Neural crest cell (in vitro differentiated cells): ENCODE measurements at regions not wholly inside any gene's neighbourhood (a gene's known extent, or its start where the extent isn't known, plus 50 kb on each side); places are given as distances from the start of the nearest gene placed in this dataset.

Source experiments
- DNase-seq: peaks from one replicate; pipeline ENCODE4 v3.0.0; 2021; ENCODE audit warnings: low read depth, mixed read lengths, low spot score
- H3K27ac Mint-ChIP-seq: one replicate; pipeline ENCODE4 v1.8.0; 2021; ENCODE audit warnings: mild to moderate bottlenecking, mixed read lengths; ENCODE audit not compliant: unreplicated experiment
- H3K27me3 Mint-ChIP-seq: 2 replicates; pipeline ENCODE4 v1.8.0; 2021; ENCODE audit warnings: low read depth, mild to moderate bottlenecking, mixed read lengths
- H3K36me3 Mint-ChIP-seq: 2 replicates; pipeline ENCODE4 v1.8.0; 2021; ENCODE audit warnings: low read depth, mild to moderate bottlenecking, mixed read lengths
- H3K4me1 Mint-ChIP-seq: 2 replicates; pipeline ENCODE4 v1.8.0; 2021; ENCODE audit warnings: mixed read lengths
- H3K4me3 Mint-ChIP-seq: one replicate; pipeline ENCODE4 v1.8.0; 2021; ENCODE audit warnings: mild to moderate bottlenecking, mixed read lengths
- H3K9me3 Mint-ChIP-seq: 2 replicates; pipeline ENCODE4 v1.8.0; 2021; ENCODE audit warnings: mixed read lengths
- TF ChIP-seq, protein P1 (sequence below): fragments of 200-600 bp; sonication (generic); conservative IDR thresholded peaks from 2 replicates; pipeline ENCODE4 v1.5.0; 2021; ENCODE audit warnings: antibody characterized with exemption, mild to moderate bottlenecking

DNA sequence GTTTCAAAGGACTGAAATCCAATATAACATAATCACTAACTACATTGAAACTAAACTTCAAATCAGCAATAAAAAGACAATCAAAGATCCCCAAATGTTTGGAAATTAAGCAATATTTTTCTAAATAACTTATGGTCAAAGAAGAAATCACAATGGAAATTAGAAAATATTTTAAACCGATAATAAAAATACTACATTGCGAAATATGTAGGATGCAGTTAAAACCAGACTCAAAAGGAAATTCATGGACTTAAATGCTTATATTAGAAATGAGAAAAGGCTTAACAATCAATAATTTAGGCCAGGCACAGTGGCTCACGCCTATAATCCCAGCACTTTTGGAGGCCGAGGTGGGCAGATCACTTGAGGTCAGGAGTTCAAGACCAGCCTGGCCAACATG lies 79.0 kb upstream of the HAAO start:
- H3K4me1 Mint-ChIP-seq = no peaks in the 10 kb centered on the region
- TF ChIP-seq, protein P1, sequence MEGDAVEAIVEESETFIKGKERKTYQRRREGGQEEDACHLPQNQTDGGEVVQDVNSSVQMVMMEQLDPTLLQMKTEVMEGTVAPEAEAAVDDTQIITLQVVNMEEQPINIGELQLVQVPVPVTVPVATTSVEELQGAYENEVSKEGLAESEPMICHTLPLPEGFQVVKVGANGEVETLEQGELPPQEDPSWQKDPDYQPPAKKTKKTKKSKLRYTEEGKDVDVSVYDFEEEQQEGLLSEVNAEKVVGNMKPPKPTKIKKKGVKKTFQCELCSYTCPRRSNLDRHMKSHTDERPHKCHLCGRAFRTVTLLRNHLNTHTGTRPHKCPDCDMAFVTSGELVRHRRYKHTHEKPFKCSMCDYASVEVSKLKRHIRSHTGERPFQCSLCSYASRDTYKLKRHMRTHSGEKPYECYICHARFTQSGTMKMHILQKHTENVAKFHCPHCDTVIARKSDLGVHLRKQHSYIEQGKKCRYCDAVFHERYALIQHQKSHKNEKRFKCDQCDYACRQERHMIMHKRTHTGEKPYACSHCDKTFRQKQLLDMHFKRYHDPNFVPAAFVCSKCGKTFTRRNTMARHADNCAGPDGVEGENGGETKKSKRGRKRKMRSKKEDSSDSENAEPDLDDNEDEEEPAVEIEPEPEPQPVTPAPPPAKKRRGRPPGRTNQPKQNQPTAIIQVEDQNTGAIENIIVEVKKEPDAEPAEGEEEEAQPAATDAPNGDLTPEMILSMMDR = no peak
- DNase-seq = no peak
- no peak overlapping the region for H3K4me3 Mint-ChIP-seq
- no peaks in the 10 kb centered on the region for H3K27me3 Mint-ChIP-seq
- no peak overlapping the region for H3K27ac Mint-ChIP-seq
- H3K36me3 Mint-ChIP-seq = peaks cover 6% of the 10 kb centered on the region
- peaks cover 9% of the 10 kb centered on the region for H3K9me3 Mint-ChIP-seq

DNA sequence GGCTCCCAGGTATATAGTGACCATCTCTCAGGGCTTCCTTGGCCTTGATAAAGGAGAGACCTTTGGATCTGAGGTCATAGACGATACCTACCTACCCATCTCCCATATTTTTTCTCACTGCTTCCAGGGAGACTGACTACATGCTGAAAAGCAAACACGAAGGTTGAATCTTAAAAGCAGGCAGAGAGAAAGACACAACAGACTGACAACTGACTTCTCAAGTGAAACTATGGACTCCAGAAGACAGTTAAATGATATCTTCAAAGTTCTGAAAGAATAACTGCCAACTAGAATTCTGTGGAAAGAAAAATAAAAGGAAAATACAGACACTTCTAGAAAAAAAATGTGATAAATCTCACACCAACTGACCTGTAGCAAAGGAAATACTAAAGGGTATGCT lies 76.5 kb upstream of the HAAO start:
- peaks cover 9% of the 10 kb centered on the region for H3K9me3 Mint-ChIP-seq
- no peaks in the 10 kb centered on the region for H3K4me1 Mint-ChIP-seq
- TF ChIP-seq, protein P1 = no peak
- H3K27me3 Mint-ChIP-seq = no peaks in the 10 kb centered on the region
- H3K4me3 Mint-ChIP-seq = no peak overlapping the region
- H3K27ac Mint-ChIP-seq = no peak overlapping the region
- DNase-seq = no peak
- H3K36me3 Mint-ChIP-seq = peaks cover 6% of the 10 kb centered on the region

DNA sequence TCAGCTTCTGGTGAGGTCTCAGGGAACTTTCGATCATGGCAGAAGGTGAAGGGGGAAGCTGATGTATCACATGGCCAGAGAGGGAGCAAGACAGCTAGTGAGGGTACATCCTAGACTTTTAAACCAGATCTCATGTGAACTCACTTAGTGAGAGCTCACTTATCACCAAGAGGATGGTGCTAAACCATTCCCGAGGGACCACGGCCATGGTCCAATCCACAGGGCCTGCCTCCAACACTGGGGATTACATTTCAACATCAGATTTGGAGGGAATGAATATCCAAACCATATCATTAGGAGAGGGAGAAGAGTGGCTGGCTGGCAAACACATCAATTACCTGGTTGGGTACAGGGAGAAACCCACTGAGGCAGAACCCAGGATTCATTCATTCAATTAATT lies 75.7 kb upstream of the HAAO start:
- TF ChIP-seq, protein P1 = no peak
- Mint-ChIP-seq H3K4me3 (no peak overlapping the region), H3K4me1 (no peaks in the 10 kb centered on the region), H3K27ac (no peak overlapping the region), H3K27me3 (no peaks in the 10 kb centered on the region), H3K36me3 (peaks cover 6% of the 10 kb centered on the region), H3K9me3 (peaks cover 9% of the 10 kb centered on the region)
- DNase-seq = no peak

DNA sequence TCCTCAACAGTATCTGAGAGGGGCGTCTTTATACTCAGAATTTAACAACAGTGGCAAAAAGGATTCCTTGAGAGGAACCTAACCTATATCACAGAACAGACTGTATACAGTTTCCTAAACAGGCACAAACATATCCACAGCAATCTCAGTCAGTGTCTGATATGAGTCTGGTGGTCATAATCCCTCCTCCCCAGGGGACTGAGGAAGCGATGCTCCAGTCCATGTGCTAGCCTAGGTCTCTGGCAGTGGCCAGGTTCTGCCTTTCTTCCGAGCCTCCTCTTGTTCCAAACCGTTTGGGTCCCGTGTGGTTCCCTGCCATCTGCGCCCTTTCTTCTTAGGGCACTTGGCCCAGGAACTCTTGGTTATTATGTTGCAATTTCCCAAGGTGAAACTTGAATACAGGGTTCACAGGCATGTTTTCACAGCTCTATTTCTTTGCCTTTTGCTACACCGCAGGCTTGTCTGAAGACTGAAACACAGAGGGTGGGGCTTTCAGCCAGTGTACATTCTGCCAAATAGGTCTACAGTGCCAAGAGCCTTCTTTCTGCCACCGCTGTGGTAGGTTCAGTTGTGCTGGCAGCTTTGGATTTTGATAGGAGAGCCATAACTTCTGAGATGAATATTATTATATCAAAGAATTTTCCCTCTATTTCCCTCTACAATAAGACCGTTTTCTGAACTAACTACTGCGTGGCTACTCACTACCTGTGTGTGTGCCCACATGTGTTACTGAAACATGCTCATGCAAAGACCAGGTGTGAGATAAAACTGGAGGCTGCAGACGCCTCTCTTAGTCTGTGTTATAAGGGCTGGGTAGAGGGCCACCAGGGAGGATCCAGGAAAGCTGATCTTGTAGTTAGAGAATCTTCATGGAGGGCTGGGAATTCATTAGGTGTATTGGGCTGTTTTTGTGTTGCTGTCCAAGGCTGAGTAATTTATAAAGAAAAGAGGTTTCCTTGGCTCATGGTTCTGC lies 75.0 kb upstream of the HAAO start:
- H3K9me3 Mint-ChIP-seq = peaks cover 9% of the 10 kb centered on the region
- peaks cover 6% of the 10 kb centered on the region for H3K36me3 Mint-ChIP-seq
- H3K4me1 Mint-ChIP-seq = no peaks in the 10 kb centered on the region
- H3K4me3 Mint-ChIP-seq = no peak overlapping the region
- no peak overlapping the region for H3K27ac Mint-ChIP-seq
- H3K27me3 Mint-ChIP-seq = no peaks in the 10 kb centered on the region
- TF ChIP-seq, protein P1 = no peak
- DNase-seq = no peak

DNA sequence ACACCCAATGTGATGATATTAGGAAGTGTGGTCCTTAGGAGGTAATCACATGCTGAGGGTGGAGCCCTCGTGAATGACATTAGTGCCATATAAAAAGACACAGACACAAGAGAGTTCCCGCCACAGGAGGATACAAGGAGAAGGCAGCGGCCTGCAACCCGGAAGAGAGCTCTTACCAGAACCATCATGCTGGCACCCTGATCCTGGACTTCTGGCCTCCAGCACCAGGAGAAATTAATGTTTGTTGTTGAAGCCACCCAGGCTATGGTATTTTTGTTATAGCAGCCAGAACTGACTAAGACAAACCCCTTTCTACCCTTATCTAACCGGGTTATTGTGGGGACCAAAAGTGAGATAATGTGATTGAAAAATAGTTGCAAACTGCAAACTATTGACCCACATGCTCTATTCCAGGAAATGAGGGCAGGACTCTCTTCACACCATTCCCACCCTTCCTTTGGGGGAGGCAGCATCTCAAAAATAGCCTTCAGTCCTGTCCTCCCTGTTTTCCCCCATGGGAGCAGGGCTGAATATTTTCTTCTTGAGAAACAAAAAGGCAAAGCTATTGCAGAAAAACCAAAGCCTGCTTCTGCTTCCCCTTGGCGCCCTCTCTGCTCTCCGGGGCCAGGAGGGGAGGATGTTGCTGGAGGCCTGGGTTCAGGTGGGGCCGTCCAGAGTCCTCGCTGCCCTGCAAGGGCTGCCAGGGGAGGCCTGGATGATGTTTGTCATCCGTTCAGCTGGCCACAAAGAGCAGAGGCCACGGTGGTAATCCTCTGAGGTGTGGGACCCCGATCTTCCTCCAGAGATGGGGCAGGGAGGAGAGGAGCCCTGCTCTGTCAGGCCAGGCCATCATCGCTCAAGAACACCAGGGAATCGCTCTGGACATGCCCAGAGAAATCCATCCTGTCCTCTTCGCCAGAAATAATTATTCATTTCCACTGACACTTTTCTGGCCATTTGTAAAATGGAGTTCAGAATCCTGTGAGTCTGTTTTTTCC lies 73.8 kb upstream of the HAAO start:
- Mint-ChIP-seq H3K27me3 (no peaks in the 10 kb centered on the region), H3K27ac (no peak overlapping the region), H3K4me1 (no peaks in the 10 kb centered on the region), H3K36me3 (peaks cover 6% of the 10 kb centered on the region), H3K4me3 (no peak overlapping the region), H3K9me3 (peaks cover 9% of the 10 kb centered on the region)
- TF ChIP-seq, protein P1 = no peak
- no peak for DNase-seq
